H1 (cell line): ENCODE measurements at regions not wholly inside any gene's neighbourhood (a gene's known extent, or its start where the extent isn't known, plus 50 kb on each side); places are given as distances from the start of the nearest gene placed in this dataset.

Source experiments
- CTCF ChIA-PET: fragments of 300-600 bp; sonication (Branson Sonifier 250); formaldehyde crosslinking; loops from one replicate; lab custom pipeline; 2021; ENCODE audit not compliant: partially characterized antibody; lab: Charles Lee
- POLR2A ChIA-PET: fragments of 300-600 bp; sonication (Branson Sonifier 250); formaldehyde crosslinking; loops from one replicate; lab custom pipeline; 2021; ENCODE audit warnings: inconsistent platforms; ENCODE audit not compliant: partially characterized antibody; lab: Charles Lee
- DNase-seq, 2 experiments: peaks; one replicate each; pipeline versions ENCODE4 v3.0.0 to v3.0.0-alpha.2; 2010 to 2022; ENCODE audit warnings: low spot score in 2 of 2, low read depth in 1 of 2, mixed read lengths in 1 of 2
- FAIRE-seq: peaks from 2 replicates; lab custom pipeline; 2011; peaks lifted over from hg19 to GRCh38; lab: Jason Lieb, UNC
- H2AFZ ChIP-seq: 2 replicates; pipeline ENCODE4 v1.8.1; 2012; ENCODE audit warnings: low read length, inconsistent platforms
- H2AK5ac ChIP-seq: 2 replicates; pipeline ENCODE4 v1.6.1; 2013; ENCODE audit warnings: low read depth, low read length
- H2BK120ac ChIP-seq: replicated peaks from 2 replicates; pipeline ENCODE3; 2013; ENCODE audit warnings: low read depth, low read length, inconsistent platforms
- H2BK12ac ChIP-seq: 2 replicates; pipeline ENCODE4 v1.6.1; 2013; ENCODE audit warnings: low read depth, low read length
- H2BK15ac ChIP-seq: 2 replicates; pipeline ENCODE4 v1.6.1; 2013; ENCODE audit warnings: low read length
- H2BK20ac ChIP-seq: 2 replicates; pipeline ENCODE4 v1.6.1; 2013; ENCODE audit warnings: low read length
- H2BK5ac ChIP-seq: 2 replicates; pipeline ENCODE4 v1.6.1; 2013; ENCODE audit warnings: low read depth, low read length
- H3K14ac ChIP-seq: 2 replicates; pipeline ENCODE4 v1.6.1; 2013; ENCODE audit warnings: inconsistent platforms; ENCODE audit not compliant: insufficient read length
- H3K18ac ChIP-seq: 2 replicates; pipeline ENCODE4 v1.6.1; 2013; ENCODE audit warnings: low read length; ENCODE audit errors: extremely low read depth
- H3K23ac ChIP-seq: 2 replicates; pipeline ENCODE4 v1.6.1; 2013; ENCODE audit warnings: inconsistent platforms; ENCODE audit not compliant: insufficient read length
- H3K23me2 ChIP-seq: 2 replicates; pipeline ENCODE4 v1.6.1; 2013; ENCODE audit warnings: low read depth, low read length
- H3K27ac ChIP-seq: 2 replicates; pipeline ENCODE4 v1.6.1; 2011; ENCODE audit warnings: low read depth, low read length, inconsistent platforms
- H3K27me3 ChIP-seq, 4 experiments: replicated peaks in 1 of 4; 1 replicate in 1 of 4; 2 replicates in 3 of 4; pipeline versions ENCODE4 v1.6.1 to v1.8.1; 2011 to 2013; ENCODE audit warnings: low read length in 3 of 4, mild to moderate bottlenecking in 3 of 4, inconsistent platforms in 2 of 4, mixed read lengths in 2 of 4, moderate library complexity in 1 of 4; ENCODE audit not compliant: control insufficient read depth in 3 of 4, insufficient read depth in 3 of 4; ENCODE audit errors: extremely low read depth in 1 of 4
- H3K36me3 ChIP-seq, 4 experiments: 2 replicates each; pipeline versions ENCODE4 v1.6.1 to v1.8.1; 2011 to 2013; ENCODE audit warnings: mild to moderate bottlenecking in 4 of 4, low read length in 3 of 4, moderate library complexity in 2 of 4, control low read depth in 1 of 4, inconsistent platforms in 1 of 4; ENCODE audit not compliant: insufficient read depth in 4 of 4, control insufficient read depth in 2 of 4
- H3K4ac ChIP-seq: replicated peaks from 2 replicates; pipeline ENCODE3; 2013; ENCODE audit warnings: low read length, low read depth, mixed read lengths, inconsistent platforms; ENCODE audit not compliant: insufficient read length
- H3K4me1 ChIP-seq, 4 experiments: replicated peaks in 1 of 4; 1 replicate in 1 of 4; 2 replicates in 3 of 4; pipeline versions ENCODE4 v1.6.1 to v1.8.1; 2011 to 2013; ENCODE audit warnings: low read length in 3 of 4, inconsistent platforms in 2 of 4, mixed read lengths in 1 of 4; ENCODE audit not compliant: insufficient read depth in 4 of 4, control insufficient read depth in 3 of 4
- H3K4me2 ChIP-seq, 2 experiments: 2 replicates each; pipeline versions ENCODE4 v1.6.1 to v1.8.1; 2011 to 2013; ENCODE audit warnings: low read depth in 2 of 2, low read length in 2 of 2, control low read depth in 1 of 2, inconsistent platforms in 1 of 2, mild to moderate bottlenecking in 1 of 2; ENCODE audit not compliant: insufficient read depth in 1 of 2
- H3K4me3 ChIP-seq, 4 experiments: fragments of 200-600, 300-600 bp in 1 of 4; sonication (generic), shearing (Covaris generic), sonication (Bioruptor Twin) in 1 of 4; 2 replicates each; pipeline versions ENCODE4 v1.5.1 to v1.8.1; 2011 to 2016; ENCODE audit warnings: low read length in 4 of 4, low read depth in 3 of 4, control low read depth in 2 of 4, inconsistent platforms in 2 of 4, mild to moderate bottlenecking in 2 of 4, mixed read lengths in 1 of 4, moderate library complexity in 1 of 4; ENCODE audit not compliant: insufficient read depth in 2 of 4; ENCODE audit errors: extremely low read depth in 1 of 4
- H3K56ac ChIP-seq: replicated peaks from 2 replicates; pipeline ENCODE3; 2013; ENCODE audit warnings: low read depth, mild to moderate bottlenecking, mixed read lengths, low read length, inconsistent platforms; ENCODE audit not compliant: insufficient read length
- H3K79me1 ChIP-seq: 2 replicates; pipeline ENCODE4 v1.6.1; 2013; ENCODE audit warnings: low read depth, low read length, control low read depth
- H3K79me2 ChIP-seq, 2 experiments: 2 replicates each; pipeline versions ENCODE4 v1.6.1 to v1.8.1; 2012 to 2013; ENCODE audit warnings: low read length in 2 of 2, mild to moderate bottlenecking in 2 of 2, inconsistent platforms in 1 of 2; ENCODE audit not compliant: insufficient read depth in 2 of 2, control insufficient read depth in 1 of 2
- H3K9ac ChIP-seq, 4 experiments: replicated peaks in 1 of 4; 1 replicate in 1 of 4; 2 replicates in 3 of 4; pipeline versions ENCODE4 v1.6.1 to v1.8.1; 2011 to 2013; ENCODE audit warnings: low read depth in 3 of 4, low read length in 3 of 4, control low read depth in 2 of 4, mild to moderate bottlenecking in 2 of 4, moderate library complexity in 2 of 4, inconsistent platforms in 1 of 4; ENCODE audit errors: extremely low read depth in 1 of 4
- H3K9me3 ChIP-seq, 2 experiments: 2 replicates each; pipeline versions ENCODE4 v1.6.1 to v1.8.1; 2012 to 2013; ENCODE audit warnings: mild to moderate bottlenecking in 2 of 2, moderate library complexity in 2 of 2, control low read depth in 1 of 2, inconsistent platforms in 1 of 2, low read depth in 1 of 2, low read length in 1 of 2, mixed read lengths in 1 of 2; ENCODE audit not compliant: insufficient read depth in 2 of 2
- H4K20me1 ChIP-seq, 2 experiments: replicated peaks in 1 of 2; 2 replicates each; pipeline versions ENCODE3 to v1.8.1; 2011 to 2013; ENCODE audit warnings: inconsistent platforms in 2 of 2, low read length in 2 of 2, mild to moderate bottlenecking in 1 of 2; ENCODE audit not compliant: insufficient read depth in 2 of 2, control insufficient read depth in 1 of 2
- H4K5ac ChIP-seq: 2 replicates; pipeline ENCODE4 v1.6.1; 2013; ENCODE audit warnings: low read length, low read depth, mixed read lengths, inconsistent platforms; ENCODE audit not compliant: insufficient read length
- H4K8ac ChIP-seq: 2 replicates; pipeline ENCODE4 v1.8.0; 2013; ENCODE audit warnings: mild to moderate bottlenecking, moderate library complexity, low read length, inconsistent platforms; ENCODE audit not compliant: insufficient read depth; ENCODE audit errors: extremely low read depth
- H4K91ac ChIP-seq: replicated peaks from 2 replicates; pipeline ENCODE3; 2013; ENCODE audit warnings: low read length, mixed read lengths, inconsistent platforms; ENCODE audit not compliant: insufficient read length
- BACH1 ChIP-seq: IDR thresholded peaks from 2 replicates; pipeline ENCODE4 v1.6.1; 2012; ENCODE audit warnings: low read length, improper control_type of control experiment
- BCL11A ChIP-seq, 2 experiments: IDR thresholded peaks; one replicate each; pipeline ENCODE4 v1.6.1; 2011; ENCODE audit warnings: low read depth in 2 of 2, low read length in 2 of 2, mild to moderate bottlenecking in 2 of 2
- FOSL1 ChIP-seq: IDR thresholded peaks from 2 replicates; pipeline ENCODE4 v1.6.1; 2011; ENCODE audit warnings: mild to moderate bottlenecking, low read depth, low read length, moderate library complexity; ENCODE audit not compliant: insufficient read depth
- HDAC2 ChIP-seq, 2 experiments: fragments of 300-600 bp in 1 of 2; sonication (generic) in 1 of 2; IDR thresholded peaks; 2 replicates each; pipeline ENCODE4 v1.6.1; 2011 to 2012; ENCODE audit warnings: low read depth in 2 of 2, low read length in 2 of 2, mild to moderate bottlenecking in 2 of 2, moderate library complexity in 2 of 2, borderline replicate concordance in 1 of 2, inconsistent platforms in 1 of 2
- HDAC6 ChIP-seq: IDR thresholded peaks from one replicate; pipeline ENCODE4 v1.7.1; 2012; ENCODE audit warnings: low read depth, mild to moderate bottlenecking, inconsistent platforms, low read length, moderate library complexity
- PHF8 ChIP-seq: fragments of 200-600 bp; sonication (generic); conservative IDR thresholded peaks from 2 replicates; pipeline ENCODE4 v1.7.1; 2012; ENCODE audit warnings: low read depth, mild to moderate bottlenecking, inconsistent platforms, low read length, moderate library complexity
- RBBP5 ChIP-seq: IDR thresholded peaks from 2 replicates; pipeline ENCODE4 v1.7.1; 2012; ENCODE audit warnings: low read depth, mild to moderate bottlenecking, inconsistent platforms, low read length, moderate library complexity, borderline replicate concordance
- RNF2 ChIP-seq: fragments of 200-900, 300-1000 bp; sonication (generic); IDR thresholded peaks from 2 replicates; pipeline ENCODE4 v1.7.1; 2016; ENCODE audit warnings: borderline replicate concordance, low read depth, mild to moderate bottlenecking, antibody characterized with exemption, low read length; ENCODE audit not compliant: poor library complexity, severe bottlenecking; ENCODE audit errors: missing control alignments
- SP1 ChIP-seq: IDR thresholded peaks from 2 replicates; pipeline ENCODE4 v1.6.1; 2011; ENCODE audit warnings: low read depth, low read length
- SP2 ChIP-seq: IDR thresholded peaks from 2 replicates; pipeline ENCODE4 v1.6.1; 2012; ENCODE audit warnings: mild to moderate bottlenecking, low read length, inconsistent platforms
- TAF1 ChIP-seq: IDR thresholded peaks from 2 replicates; pipeline ENCODE4 v1.6.1; 2011; ENCODE audit warnings: mild to moderate bottlenecking, low read depth, low read length
- YY1 ChIP-seq: IDR thresholded peaks from 2 replicates; pipeline ENCODE4 v1.6.1; 2011; ENCODE audit warnings: low read depth, mild to moderate bottlenecking, low read length
- ZNF274 ChIP-seq: IDR thresholded peaks from 2 replicates; pipeline ENCODE4 v1.7.0; 2012; ENCODE audit warnings: low read length, borderline replicate concordance; ENCODE audit errors: extremely low read depth
- WGBS, 2 experiments: shearing (Covaris generic) in 1 of 2; methylation state at CpG; one replicate each; pipeline versions ENCODE4 v1.1.6 to v1.1.7; 2013 to 2015; ENCODE audit warnings: low lambda C conversion rate in 2 of 2, mixed read lengths in 2 of 2, inconsistent platforms in 1 of 2, low coverage in 1 of 2, missing lambda C conversion rate in 1 of 2; ENCODE audit not compliant: insufficient replicate concordance in 2 of 2, insufficient coverage in 1 of 2, insufficient read length in 1 of 2; ENCODE audit errors: extremely low coverage in 1 of 2, missing lambda C conversion rate in 1 of 2; 5-methylcytosine and 5-hydroxymethylcytosine counted together
- TF ChIP-seq, protein P1 (sequence below): IDR thresholded peaks from 2 replicates; pipeline ENCODE4 v1.6.1; 2011; ENCODE audit warnings: low read depth, mild to moderate bottlenecking, low read length; ENCODE audit not compliant: insufficient read depth

DNA sequence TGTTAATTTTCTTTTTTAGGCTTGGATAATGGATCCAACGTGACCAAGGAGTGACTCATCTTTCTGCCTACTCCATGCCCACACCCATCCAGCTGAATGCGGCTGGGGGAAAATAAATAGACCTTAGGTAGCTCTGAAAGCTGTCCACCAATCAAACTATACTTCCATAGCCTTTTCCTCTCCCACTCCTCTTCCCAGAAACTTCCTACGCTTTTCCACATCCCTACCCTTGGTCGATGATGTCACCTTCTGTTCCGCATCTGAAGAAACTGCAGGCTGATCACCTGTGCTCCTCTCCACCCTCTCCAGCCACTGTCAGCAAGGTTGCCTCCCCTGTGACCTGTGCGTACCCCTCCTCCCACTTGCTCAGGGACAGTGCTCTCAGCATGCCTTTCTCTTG, 359.8 kb upstream of the KLF6 start:
- H2BK15ac ChIP-seq, result no peak overlapping the region
- H3K27me3 ChIP-seq, result no peaks in the 10 kb centered on the region
- FAIRE-seq (no peak), DNase-seq (no peak)
- 88% methylated on average over 6 of the region's 6 CpGs; no CpG with 5 or more reads in 1 of the 2 experiments for WGBS, 2 experiments
- H4K91ac ChIP-seq, result no peak overlapping the region
- H2BK12ac ChIP-seq, result no peak overlapping the region
- H3K9ac ChIP-seq, result no peak overlapping the region
- H3K18ac ChIP-seq, result no peak overlapping the region
- H3K4me1 ChIP-seq, result peaks cover 0 to 3% (median 0%) of the 10 kb centered on the region in 4 experiments; a peak in 2 of 7 replicates
- H2BK5ac ChIP-seq, result no peak overlapping the region
- H2AFZ ChIP-seq, result peak overlapping the region; percentile 85; the same call in 1 of the 2 replicates
- H3K36me3 ChIP-seq, result no peaks in the 10 kb centered on the region
- no peak overlapping the region for H2BK120ac ChIP-seq
- H3K4ac ChIP-seq, result no peak overlapping the region
- no peaks in the 10 kb centered on the region for H3K23me2 ChIP-seq
- CTCF ChIA-PET, result no interaction called here
- H3K79me2 ChIP-seq, result no peaks in the 10 kb centered on the region
- H3K9me3 ChIP-seq, result peaks cover 5 to 11% of the 10 kb centered on the region in 2 experiments; a peak in 2 of 4 replicates
- no peak overlapping the region for H3K27ac ChIP-seq
- H3K14ac ChIP-seq, result no peak overlapping the region
- no peak overlapping the region for H3K23ac ChIP-seq
- no peak overlapping the region for H4K8ac ChIP-seq
- no peaks in the 10 kb centered on the region for H4K20me1 ChIP-seq
- H2AK5ac ChIP-seq, result no peak overlapping the region
- no peak overlapping the region for H3K56ac ChIP-seq
- H3K4me3 ChIP-seq, result no peak overlapping the region
- POLR2A ChIA-PET, result no interaction called here
- no peak overlapping the region for H4K5ac ChIP-seq
- H3K79me1 ChIP-seq, result no peaks in the 10 kb centered on the region
- no peak overlapping the region for H3K4me2 ChIP-seq
- H2BK20ac ChIP-seq, result no peak overlapping the region
- no peak for TF ChIP-seq RNF2
- no peak for TF ChIP-seq ZNF274
- no peak for TF ChIP-seq TAF1
- no peak for TF ChIP-seq HDAC2 (IDR thresholded peaks at IDR 0.05; ENCODE audit: borderline replicate concordance in 1 of 2, low read depth in 2 of 2, low read length in 2 of 2)
- no peak for TF ChIP-seq HDAC6
- no peak for TF ChIP-seq BCL11A (IDR thresholded peaks at IDR 0.05; ENCODE audit: low read depth in 2 of 2, low read length in 2 of 2)
- TF ChIP-seq BACH1, result no peak
- TF ChIP-seq RBBP5, result no peak
- TF ChIP-seq, protein P1, sequence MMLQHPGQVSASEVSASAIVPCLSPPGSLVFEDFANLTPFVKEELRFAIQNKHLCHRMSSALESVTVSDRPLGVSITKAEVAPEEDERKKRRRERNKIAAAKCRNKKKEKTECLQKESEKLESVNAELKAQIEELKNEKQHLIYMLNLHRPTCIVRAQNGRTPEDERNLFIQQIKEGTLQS, result no peak
- no peak for TF ChIP-seq SP2
- TF ChIP-seq PHF8, result no peak
- TF ChIP-seq FOSL1, result no peak
- no peak for TF ChIP-seq SP1
- no peak for TF ChIP-seq YY1
